Upper lobe of right lung (tissue), 1 donor: ENCODE measurements at regions not wholly inside any gene's neighbourhood (a gene's known extent, or its start where the extent isn't known, plus 50 kb on each side); places are given as distances from the start of the nearest gene placed in this dataset.

Experiments
- ATAC-seq: fragments of 200-7000 bp; cut with Tn5 transposase; one replicate; pipeline ENCODE4 v1.9.1; 2020; ENCODE audit warnings: mild to moderate bottlenecking, moderate library complexity
- DNase-seq: peaks from one replicate; pipeline ENCODE4 v3.0.0-alpha.2; 2020
- H3K27ac ChIP-seq: fragments of 200-600 bp; one replicate; pipeline ENCODE4 v1.8.0; 2022
- H3K27me3 ChIP-seq: fragments of 200-600 bp; one replicate; pipeline ENCODE4 v1.8.0; 2022; ENCODE audit warnings: mild to moderate bottlenecking
- H3K36me3 ChIP-seq: fragments of 200-600 bp; one replicate; pipeline ENCODE4 v1.8.0; 2022
- H3K4me1 ChIP-seq: fragments of 200-600 bp; one replicate; pipeline ENCODE4 v1.8.0; 2022
- H3K4me3 ChIP-seq: fragments of 200-600 bp; one replicate; pipeline ENCODE4 v1.8.0; 2022; ENCODE audit warnings: mild to moderate bottlenecking
- H3K9me3 ChIP-seq: fragments of 200-600 bp; one replicate; pipeline ENCODE4 v1.8.0; 2022
- intact Hi-C: fragments of 100-400 bp; cut with DNase I; formaldehyde crosslinking; loops from one replicate; pipeline ENCODE4 v1.11.0; 2022
- TF ChIP-seq, protein P1 (sequence below): fragments of 200-600 bp; IDR thresholded peaks from one replicate; pipeline ENCODE4 v1.8.0; 2022; ENCODE audit warnings: antibody characterized with exemption
- donor health status: DM: no; HTN: yes; CAD: no; lungs with severe emphysema.

DNA sequence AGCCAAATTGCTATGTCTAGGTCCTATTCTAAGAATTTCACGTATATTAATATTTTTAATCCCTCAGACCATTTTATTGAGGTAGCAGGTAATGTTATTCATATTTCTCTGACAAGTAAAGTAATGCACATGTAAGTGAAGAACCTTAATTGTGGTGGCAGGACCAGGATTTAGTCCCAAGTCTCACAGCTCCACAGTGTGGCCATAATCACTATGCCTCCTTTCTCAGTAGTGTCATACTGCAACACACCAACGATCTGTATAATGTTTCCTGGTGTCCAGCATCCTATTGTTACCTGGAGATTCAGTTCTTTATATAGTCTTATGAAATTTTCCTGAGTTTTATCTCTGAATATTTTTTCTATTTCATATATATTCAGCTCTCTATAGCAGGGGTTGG is 340.3 kb downstream of the OLFM4 start:
- intact Hi-C loops, result no loop called here
- Histone ChIP-seq H3K4me1 (no peaks in the 10 kb centered on the region), H3K27me3 (no peaks in the 10 kb centered on the region), H3K9me3 (no peaks in the 10 kb centered on the region), H3K36me3 (no peaks in the 10 kb centered on the region), H3K27ac (no peak overlapping the region), H3K4me3 (no peak overlapping the region)
- TF ChIP-seq, protein P1, sequence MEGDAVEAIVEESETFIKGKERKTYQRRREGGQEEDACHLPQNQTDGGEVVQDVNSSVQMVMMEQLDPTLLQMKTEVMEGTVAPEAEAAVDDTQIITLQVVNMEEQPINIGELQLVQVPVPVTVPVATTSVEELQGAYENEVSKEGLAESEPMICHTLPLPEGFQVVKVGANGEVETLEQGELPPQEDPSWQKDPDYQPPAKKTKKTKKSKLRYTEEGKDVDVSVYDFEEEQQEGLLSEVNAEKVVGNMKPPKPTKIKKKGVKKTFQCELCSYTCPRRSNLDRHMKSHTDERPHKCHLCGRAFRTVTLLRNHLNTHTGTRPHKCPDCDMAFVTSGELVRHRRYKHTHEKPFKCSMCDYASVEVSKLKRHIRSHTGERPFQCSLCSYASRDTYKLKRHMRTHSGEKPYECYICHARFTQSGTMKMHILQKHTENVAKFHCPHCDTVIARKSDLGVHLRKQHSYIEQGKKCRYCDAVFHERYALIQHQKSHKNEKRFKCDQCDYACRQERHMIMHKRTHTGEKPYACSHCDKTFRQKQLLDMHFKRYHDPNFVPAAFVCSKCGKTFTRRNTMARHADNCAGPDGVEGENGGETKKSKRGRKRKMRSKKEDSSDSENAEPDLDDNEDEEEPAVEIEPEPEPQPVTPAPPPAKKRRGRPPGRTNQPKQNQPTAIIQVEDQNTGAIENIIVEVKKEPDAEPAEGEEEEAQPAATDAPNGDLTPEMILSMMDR, result no peak
- DNase-seq (no peak), ATAC-seq (no peak)

DNA sequence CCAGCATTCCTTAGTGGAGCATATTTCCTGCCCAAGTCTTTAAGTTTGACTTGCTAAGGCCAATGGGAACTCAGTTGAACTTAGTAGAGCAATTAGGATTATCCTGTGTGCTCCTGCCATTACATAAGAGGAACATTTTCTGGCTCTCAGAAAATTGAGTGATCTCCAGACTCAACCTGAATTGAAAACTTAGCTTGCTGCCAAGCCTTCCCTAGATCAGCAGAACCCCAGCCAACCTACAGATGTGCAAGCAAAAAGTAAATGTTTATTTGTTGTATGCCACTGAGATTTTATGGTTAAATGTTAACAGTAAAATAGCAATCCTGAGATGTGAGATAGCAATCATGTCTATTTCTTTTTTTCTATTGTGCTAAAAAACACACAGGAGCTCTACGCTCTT is 350.9 kb downstream of the OLFM4 start:
- Histone ChIP-seq H3K27ac (no peak overlapping the region), H3K4me3 (no peak overlapping the region), H3K4me1 (no peaks in the 10 kb centered on the region), H3K9me3 (no peaks in the 10 kb centered on the region), H3K27me3 (no peaks in the 10 kb centered on the region), H3K36me3 (no peaks in the 10 kb centered on the region)
- ATAC-seq, result no peak
- DNase-seq, result no peak
- TF ChIP-seq, protein P1, result no peak
- intact Hi-C loops, result no loop called here

DNA sequence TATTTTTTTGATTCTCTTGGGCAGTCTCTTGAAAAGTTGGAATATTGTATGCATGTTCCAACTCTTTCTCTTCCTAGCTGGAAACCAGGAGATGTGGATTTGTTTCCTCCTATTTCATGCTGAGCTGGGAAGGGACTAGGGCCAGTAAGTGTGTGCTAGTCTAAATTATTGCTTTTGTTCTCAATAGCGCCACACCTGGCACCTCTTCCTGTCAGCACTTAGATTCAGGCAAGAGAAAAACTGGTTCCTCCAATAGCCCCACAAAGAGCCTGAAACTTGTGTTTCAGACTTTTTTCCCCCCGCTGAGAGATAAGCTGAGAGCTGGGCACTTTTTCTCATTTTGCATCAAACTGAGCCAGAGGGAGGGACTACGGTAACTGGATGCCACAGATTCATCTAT is 353.4 kb downstream of the OLFM4 start:
- intact Hi-C loops, result no loop called here
- Histone ChIP-seq H3K36me3 (no peaks in the 10 kb centered on the region), H3K27ac (no peak overlapping the region), H3K4me1 (no peaks in the 10 kb centered on the region), H3K4me3 (no peak overlapping the region), H3K9me3 (no peaks in the 10 kb centered on the region), H3K27me3 (no peaks in the 10 kb centered on the region)
- no peak for ATAC-seq
- no peak for DNase-seq
- TF ChIP-seq, protein P1, result no peak

DNA sequence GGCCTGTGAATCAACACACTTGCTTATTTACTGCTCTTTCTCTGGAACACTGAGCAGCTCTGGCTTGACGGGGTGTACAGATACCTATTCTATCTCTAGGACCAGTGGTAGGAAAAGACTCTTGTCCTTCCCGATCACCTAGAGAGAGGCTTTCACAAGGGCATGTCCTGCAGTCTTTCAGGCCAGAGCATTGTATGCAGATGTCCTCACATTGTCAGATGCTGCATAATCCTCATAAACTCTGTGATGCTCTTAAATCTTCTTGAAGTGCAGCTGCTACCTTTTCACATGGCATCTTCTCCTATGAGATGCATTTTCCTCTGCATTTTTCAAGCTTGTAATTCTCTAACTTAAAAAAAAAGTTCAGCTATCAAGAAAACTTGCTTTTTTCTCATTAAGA is 369.4 kb downstream of the OLFM4 start:
- Histone ChIP-seq H3K4me1 (no peaks in the 10 kb centered on the region), H3K4me3 (no peak overlapping the region), H3K27me3 (no peaks in the 10 kb centered on the region), H3K9me3 (no peaks in the 10 kb centered on the region), H3K27ac (no peak overlapping the region), H3K36me3 (no peaks in the 10 kb centered on the region)
- DNase-seq, result no peak
- intact Hi-C loops, result no loop called here
- no peak for ATAC-seq
- TF ChIP-seq, protein P1, result no peak

DNA sequence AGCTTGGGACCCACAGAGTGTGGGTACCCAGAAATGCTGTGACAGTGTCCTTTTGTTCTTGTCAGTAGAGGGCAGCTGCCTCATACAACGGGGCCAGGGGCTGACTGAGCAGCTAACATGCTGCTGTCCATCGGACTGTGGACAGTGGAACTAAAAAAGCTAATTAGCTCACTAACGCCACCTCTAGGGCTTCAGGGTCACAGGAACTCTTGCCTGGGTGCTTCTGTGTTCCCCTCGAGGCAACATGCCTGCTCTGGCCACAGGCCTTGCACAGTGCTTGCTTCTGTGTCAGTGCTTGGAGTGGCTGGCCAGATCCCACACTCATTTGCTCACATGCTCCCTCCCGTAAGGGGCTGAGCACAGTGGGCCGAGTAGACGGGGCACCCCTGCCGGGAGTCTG is 377.0 kb downstream of the OLFM4 start:
- intact Hi-C loops, result no loop called here
- Histone ChIP-seq H3K27ac (no peak overlapping the region), H3K9me3 (no peaks in the 10 kb centered on the region), H3K27me3 (no peaks in the 10 kb centered on the region), H3K36me3 (no peaks in the 10 kb centered on the region), H3K4me1 (no peaks in the 10 kb centered on the region), H3K4me3 (no peak overlapping the region)
- ATAC-seq (no peak), DNase-seq (no peak)
- TF ChIP-seq, protein P1, result no peak

DNA sequence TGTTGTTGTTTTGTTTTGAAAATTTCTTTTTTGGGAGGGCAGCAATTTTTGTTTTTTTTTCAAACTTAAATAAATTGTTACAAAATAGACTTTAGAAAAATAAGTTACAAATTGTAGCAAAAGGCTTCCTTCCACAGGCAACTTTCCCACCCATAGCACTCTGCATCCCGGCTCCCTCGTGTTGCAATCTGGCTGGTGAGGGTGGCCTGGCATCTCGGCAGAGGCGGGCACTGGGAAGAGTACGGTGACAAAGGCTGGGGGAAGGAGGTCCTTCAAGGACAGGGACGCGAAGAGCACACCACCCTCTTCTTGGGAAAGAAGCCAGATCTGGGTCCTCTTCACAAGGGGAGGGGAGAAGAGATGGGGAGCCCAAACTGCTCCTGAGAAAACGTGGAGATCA is 379.7 kb downstream of the OLFM4 start:
- intact Hi-C loops, result no loop called here
- TF ChIP-seq, protein P1, result no peak
- Histone ChIP-seq H3K36me3 (no peaks in the 10 kb centered on the region), H3K27ac (no peak overlapping the region), H3K27me3 (no peaks in the 10 kb centered on the region), H3K4me3 (no peak overlapping the region), H3K4me1 (no peaks in the 10 kb centered on the region), H3K9me3 (no peaks in the 10 kb centered on the region)
- DNase-seq (no peak), ATAC-seq (no peak)
